BE2C (cell line): ENCODE measurements at regions not wholly inside any gene's neighbourhood (a gene's known extent, or its start where the extent isn't known, plus 50 kb on each side); places are given as distances from the start of the nearest gene placed in this dataset.

Experiments
- DNase-seq: peaks from one replicate; pipeline ENCODE4 v3.0.0-alpha.2; 2020
- H3K27me3 ChIP-seq: fragments of 250-450 bp; sonication (Bioruptor Pico); 2 replicates; pipeline ENCODE4 v1.5.1; 2020; ENCODE audit warnings: mild to moderate bottlenecking
- H3K36me3 ChIP-seq: fragments of 250-450 bp; sonication (Bioruptor Pico); 2 replicates; pipeline ENCODE4 v1.5.1; 2020; ENCODE audit warnings: mild to moderate bottlenecking
- H3K4me1 ChIP-seq: fragments of 250-450 bp; sonication (Bioruptor Pico); 2 replicates; pipeline ENCODE4 v1.5.1; 2020
- H3K4me3 ChIP-seq: 2 replicates; pipeline ENCODE4 v1.5.1; 2011; ENCODE audit warnings: low read depth, low read length
- H3K9me3 ChIP-seq: fragments of 250-450 bp; sonication (Bioruptor Pico); 2 replicates; pipeline ENCODE4 v1.5.1; 2020
- CTCF ChIP-seq: IDR thresholded peaks from 2 replicates; pipeline ENCODE4 v1.5.1; 2012; ENCODE audit warnings: mild to moderate bottlenecking, low read depth, low read length

- H3K9me3 ChIP-seq = no peaks in the 10 kb centered on the region
- H3K4me1 ChIP-seq = no peaks in the 10 kb centered on the region
- no peaks in the 10 kb centered on the region for H3K36me3 ChIP-seq
- no peak overlapping the region for H3K4me3 ChIP-seq
- H3K27me3 ChIP-seq = 0 out of 2 replicates have a peak, but pooled peaks cover 4% of the 10 kb centered on the region
- DNase-seq = no peak
- no peak for TF ChIP-seq CTCF
Observed at GRCh38 chr10:118484152-118484871, 111.1 kb downstream of the PRLHR start.

DNA sequence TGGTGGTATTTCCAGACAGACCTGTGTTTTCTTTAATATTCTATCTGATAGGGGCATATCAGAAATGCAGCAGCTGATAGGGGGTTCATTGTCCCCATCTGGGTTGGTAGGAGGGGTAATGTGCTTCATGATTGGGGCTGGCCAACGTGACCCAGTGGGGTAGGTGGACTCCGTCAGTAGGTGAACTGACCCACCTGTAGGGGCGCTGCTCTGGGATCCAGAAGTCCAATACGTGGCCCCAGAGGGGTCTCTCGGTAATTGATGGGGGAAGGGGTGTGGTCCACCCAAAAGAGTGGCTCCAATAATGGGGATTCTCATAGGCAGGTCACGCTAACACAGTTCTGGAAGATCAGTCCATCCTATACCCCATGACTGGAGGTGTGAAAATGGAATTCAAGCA lies 112.0 kb downstream of the PRLHR start:
- Histone ChIP-seq H3K4me1 (no peaks in the 10 kb centered on the region), H3K9me3 (no peaks in the 10 kb centered on the region), H3K27me3 (0 out of 2 replicates have a peak, but pooled peaks cover 4% of the 10 kb centered on the region), H3K36me3 (no peaks in the 10 kb centered on the region), H3K4me3 (no peak overlapping the region)
- peak; percentile 15 for TF ChIP-seq CTCF
- DNase-seq = no peak

DNA sequence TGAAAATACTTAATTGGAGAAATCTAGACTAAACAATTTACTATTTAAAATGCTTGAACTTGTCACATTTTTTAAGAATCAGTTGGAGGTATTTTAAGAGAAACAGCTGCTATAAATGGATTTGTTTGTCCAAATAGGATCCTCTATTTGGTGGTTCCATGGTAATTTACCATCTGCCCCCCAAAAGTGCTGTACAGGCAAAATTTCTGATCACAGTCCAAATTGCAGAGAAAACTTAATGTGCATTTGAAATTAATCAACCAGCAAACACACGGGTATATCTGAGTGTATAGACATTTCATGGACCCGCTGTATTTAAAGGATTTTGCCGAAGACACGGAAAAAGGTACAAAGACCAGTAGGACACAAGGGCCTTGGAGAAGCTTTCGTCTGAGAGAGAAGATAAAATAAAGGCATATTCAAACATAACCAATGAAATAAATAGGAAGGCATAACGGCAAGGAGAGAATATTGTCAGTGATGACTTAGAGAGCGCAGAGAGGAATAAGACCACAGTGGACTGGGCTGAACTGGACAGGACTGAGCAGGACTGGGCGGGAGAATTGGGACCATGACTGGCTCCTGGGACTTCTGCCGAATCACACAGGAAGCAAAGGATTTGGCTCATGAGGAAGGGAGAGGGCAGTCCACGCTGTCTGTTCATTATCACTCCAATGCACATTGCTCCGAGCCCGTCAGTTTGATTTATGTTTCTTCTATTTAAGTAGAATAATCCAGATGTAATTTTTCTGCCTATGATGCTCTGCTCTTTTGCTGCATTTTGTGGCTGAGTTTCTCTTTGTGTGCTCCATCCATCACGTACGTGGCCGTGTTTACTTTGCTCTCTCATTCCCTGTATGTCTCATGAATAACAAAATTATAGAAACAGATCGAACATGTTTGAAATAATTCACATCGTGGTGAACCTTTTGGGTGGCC lies 112.8 kb downstream of the PRLHR start:
- Histone ChIP-seq H3K36me3 (no peaks in the 10 kb centered on the region), H3K4me3 (peak overlapping the region; percentile 12; the same call in 1 of the 2 replicates), H3K4me1 (no peaks in the 10 kb centered on the region), H3K27me3 (0 out of 2 replicates have a peak, but pooled peaks cover 4% of the 10 kb centered on the region), H3K9me3 (no peaks in the 10 kb centered on the region)
- DNase-seq = no peak
- TF ChIP-seq CTCF = no peak

GRCh38 chr10:118481871-118482270 lies 113.6 kb downstream of the PRLHR start:
- no peaks in the 10 kb centered on the region for H3K9me3 ChIP-seq
- no peak for DNase-seq
- 0 out of 2 replicates have a peak, but pooled peaks cover 4% of the 10 kb centered on the region for H3K27me3 ChIP-seq
- H3K36me3 ChIP-seq = no peaks in the 10 kb centered on the region
- H3K4me1 ChIP-seq = no peaks in the 10 kb centered on the region
- TF ChIP-seq CTCF = no peak
- H3K4me3 ChIP-seq = no peak overlapping the region

DNA sequence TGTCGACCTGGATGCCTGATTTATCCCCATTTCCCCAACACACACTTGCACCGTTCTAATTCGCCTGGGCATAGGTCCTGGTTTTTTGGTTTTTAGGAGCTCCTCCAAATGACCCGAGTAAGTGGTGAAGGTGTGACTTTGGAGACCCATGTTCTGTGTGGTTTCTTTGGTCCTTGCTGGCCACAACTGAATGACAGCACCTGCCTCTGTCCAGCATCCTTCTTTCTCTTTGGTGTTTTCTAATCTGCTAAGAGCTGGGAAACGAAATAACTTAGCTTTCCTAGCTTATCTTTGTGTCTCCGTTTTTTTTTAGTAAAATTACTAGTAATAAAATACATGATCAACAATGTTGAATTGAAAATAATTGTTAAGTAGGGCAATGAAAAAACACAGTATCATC lies 120.2 kb downstream of the PRLHR start:
- H3K36me3 ChIP-seq = no peaks in the 10 kb centered on the region
- H3K4me3 ChIP-seq = no peak overlapping the region
- H3K9me3 ChIP-seq = no peaks in the 10 kb centered on the region
- no peak for DNase-seq
- TF ChIP-seq CTCF = no peak
- H3K4me1 ChIP-seq = no peaks in the 10 kb centered on the region; the same call in none of the 2 replicates
- peaks cover 30% of the 10 kb centered on the region for H3K27me3 ChIP-seq

DNA sequence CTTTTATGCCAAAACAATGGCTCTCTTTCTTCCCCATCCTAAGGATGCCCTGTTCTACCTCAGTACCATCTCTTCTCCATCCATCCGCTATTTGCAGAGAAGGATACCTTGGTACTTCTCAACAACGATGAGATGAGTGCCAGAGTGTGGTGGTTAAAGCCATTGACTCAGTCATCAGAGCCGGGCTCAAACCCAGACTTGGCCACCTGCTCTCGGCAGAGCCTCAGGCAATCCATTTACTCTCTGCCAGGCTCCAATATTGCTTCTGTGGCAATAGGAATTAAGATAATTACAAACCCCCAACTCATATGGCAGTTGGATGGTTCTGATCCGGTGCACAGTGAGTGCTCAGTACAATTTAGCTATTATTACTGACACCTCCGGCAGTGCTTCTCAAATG lies 121.3 kb downstream of the PRLHR start:
- no peak for DNase-seq
- no peaks in the 10 kb centered on the region; the same call in none of the 2 replicates for H3K4me1 ChIP-seq
- TF ChIP-seq CTCF = no peak
- H3K9me3 ChIP-seq = no peaks in the 10 kb centered on the region
- H3K36me3 ChIP-seq = no peaks in the 10 kb centered on the region
- H3K27me3 ChIP-seq = peaks cover 36% of the 10 kb centered on the region
- H3K4me3 ChIP-seq = no peak overlapping the region
